Thyroid gland (tissue), 4 donors: ENCODE measurements at regions not wholly inside any gene's neighbourhood (a gene's known extent, or its start where the extent isn't known, plus 50 kb on each side); places are given as distances from the start of the nearest gene placed in this dataset.

Experiments
- DNase-seq, 2 donors: peaks; one replicate each; pipeline ENCODE4 v3.0.0-alpha.2; 2019
- H3K27ac ChIP-seq, 3 donors: fragments of 200-600 bp; sonication (generic); 1 replicate in 2 of 3; 2 replicates in 1 of 3; pipeline ENCODE4 v1.5.1; 2016 to 2019; ENCODE audit warnings: mild to moderate bottlenecking in 1 of 3, moderate library complexity in 1 of 3
- H3K27me3 ChIP-seq: fragments of 200-600 bp; sonication (generic); one replicate; pipeline ENCODE4 v1.5.1; 2019
- H3K36me3 ChIP-seq, 2 donors: fragments of 200-600 bp; sonication (generic); one replicate each; pipeline ENCODE4 v1.5.1; 2016 to 2019
- H3K4me1 ChIP-seq, 2 donors: fragments of 200-600 bp; sonication (generic); one replicate each; pipeline ENCODE4 v1.5.1; 2017 to 2019
- H3K4me3 ChIP-seq, 3 donors: fragments of 200-600 bp; sonication (generic); replicated peaks in 1 of 3; 1 replicate in 2 of 3; 2 replicates in 1 of 3; pipeline ENCODE4 v1.5.1; 2016; ENCODE audit warnings: mild to moderate bottlenecking in 1 of 3
- H3K9me3 ChIP-seq: fragments of 200-600 bp; sonication (generic); one replicate; pipeline ENCODE4 v1.5.1; 2017
- CTCF ChIP-seq, 6 experiments: fragments of 200-600 bp in 3 of 6; fragments of 450-650 bp in 3 of 6; sonication (generic) in 3 of 6; IDR thresholded peaks; one replicate each; pipeline ENCODE4 v1.5.1; 2016 to 2019; ENCODE audit warnings: antibody characterized with exemption in 6 of 6, mild to moderate bottlenecking in 2 of 6, inconsistent platforms in 1 of 6, moderate library complexity in 1 of 6
- POLR2A ChIP-seq, 2 donors: fragments of 450-650 bp; IDR thresholded peaks; one replicate each; pipeline ENCODE4 v1.6.1; 2017; ENCODE audit warnings: antibody characterized with exemption in 2 of 2, mild to moderate bottlenecking in 2 of 2, moderate library complexity in 1 of 2
- WGBS, 2 donors: methylation state at CpG; one replicate each; pipeline ENCODE4 v1.1.5; 2017; 5-methylcytosine and 5-hydroxymethylcytosine counted together
- intact Hi-C: fragments of 100-400 bp; cut with DNase I; formaldehyde crosslinking; loops from one replicate; pipeline ENCODE4 v1.15.1; 2023

GRCh38 chr4:34921391-34921790 lies 1322.9 kb downstream of the ARAP2 start:
- no peaks in the 10 kb centered on the region for H3K4me1 ChIP-seq
- H3K9me3 ChIP-seq: no peaks in the 10 kb centered on the region
- H3K36me3 ChIP-seq: no peaks in the 10 kb centered on the region
- no peak overlapping the region for H3K4me3 ChIP-seq
- H3K27me3 ChIP-seq: no peaks in the 10 kb centered on the region
- intact Hi-C loops: no loop called here
- no peak for TF ChIP-seq CTCF (IDR thresholded peaks at IDR 0.05)
- no peak for TF ChIP-seq POLR2A (IDR thresholded peaks at IDR 0.05)
- 82% methylated on average over 3 of the region's 3 CpGs for WGBS, 2 donors
- no peak overlapping the region for H3K27ac ChIP-seq
- DNase-seq: no peak

GRCh38 chr4:34922325-34922724 lies 1322.0 kb downstream of the ARAP2 start:
- Histone ChIP-seq H3K36me3 (no peaks in the 10 kb centered on the region), H3K4me1 (no peaks in the 10 kb centered on the region), H3K27me3 (no peaks in the 10 kb centered on the region), H3K27ac (no peak overlapping the region), H3K9me3 (no peaks in the 10 kb centered on the region), H3K4me3 (no peak overlapping the region)
- 87 to 91% methylated on average over 2 of the region's 2 CpGs for WGBS, 2 donors
- TF ChIP-seq CTCF (IDR thresholded peaks at IDR 0.05) (no peak), POLR2A (IDR thresholded peaks at IDR 0.05) (no peak)
- DNase-seq: no peak
- intact Hi-C loops: no loop called here

- no peak for TF ChIP-seq CTCF (IDR thresholded peaks at IDR 0.05)
- TF ChIP-seq POLR2A (IDR thresholded peaks at IDR 0.05): no peak
- 71 to 72% methylated on average over 5 of the region's 5 CpGs for WGBS, 2 donors
- Histone ChIP-seq H3K27me3 (no peaks in the 10 kb centered on the region), H3K36me3 (no peaks in the 10 kb centered on the region), H3K4me1 (no peaks in the 10 kb centered on the region), H3K9me3 (no peaks in the 10 kb centered on the region), H3K27ac (no peak overlapping the region), H3K4me3 (no peak overlapping the region)
- no peak for DNase-seq
- intact Hi-C loops: no loop called here
Measured at GRCh38 chr4:34932591-34932990, 1311.7 kb downstream of the ARAP2 start.

GRCh38 chr4:34935739-34936138 lies 1308.6 kb downstream of the ARAP2 start:
- Histone ChIP-seq H3K9me3 (no peaks in the 10 kb centered on the region), H3K4me3 (no peak overlapping the region), H3K27ac (no peak overlapping the region), H3K36me3 (no peaks in the 10 kb centered on the region), H3K4me1 (no peaks in the 10 kb centered on the region), H3K27me3 (no peaks in the 10 kb centered on the region)
- TF ChIP-seq CTCF (IDR thresholded peaks at IDR 0.05) (no peak), POLR2A (IDR thresholded peaks at IDR 0.05) (no peak)
- intact Hi-C loops: no loop called here
- no peak for DNase-seq
- WGBS, 2 donors: 71 to 74% methylated on average over 1 of the region's 1 CpG

- Histone ChIP-seq H3K4me3 (no peak overlapping the region), H3K4me1 (no peaks in the 10 kb centered on the region), H3K9me3 (no peaks in the 10 kb centered on the region), H3K27ac (no peak overlapping the region), H3K36me3 (no peaks in the 10 kb centered on the region), H3K27me3 (no peaks in the 10 kb centered on the region)
- intact Hi-C loops: no loop called here
- TF ChIP-seq CTCF (IDR thresholded peaks at IDR 0.05): no peak
- no peak for TF ChIP-seq POLR2A (IDR thresholded peaks at IDR 0.05)
- WGBS, 2 donors: 94 to 95% methylated on average over 12 to 14 of the region's 14 CpGs
- DNase-seq: no peak
Measured at GRCh38 chr4:34939073-34939472, 1305.2 kb downstream of the ARAP2 start.
